ENCODE measurements at regions not wholly inside any gene's neighbourhood (a gene's known extent, or its start where the extent isn't known, plus 50 kb on each side); places are given as distances from the start of the nearest gene placed in this dataset.

- TF ChIP-seq POLR2A (IDR thresholded peaks at IDR 0.05) (no peak), CTCF (IDR thresholded peaks at IDR 0.05) (no peak)
Measured at GRCh38 chr16:6541267-6541666, 791.4 kb upstream of the RBFOX1 start.

All from heart left ventricle (tissue), 13 donors.